HL-60 (cell line): ENCODE measurements at regions not wholly inside any gene's neighbourhood (a gene's known extent, or its start where the extent isn't known, plus 50 kb on each side); places are given as distances from the start of the nearest gene placed in this dataset.

Source experiments
- CTCF ChIP-seq: IDR thresholded peaks from one replicate; pipeline ENCODE4 v1.5.1; 2011; ENCODE audit warnings: low read length, control low read depth, inconsistent platforms; ENCODE audit not compliant: insufficient read depth
- REST ChIP-seq: IDR thresholded peaks from 2 replicates; pipeline ENCODE4 v1.6.1; 2012; ENCODE audit warnings: low read depth; ENCODE audit not compliant: insufficient replicate concordance

DNA sequence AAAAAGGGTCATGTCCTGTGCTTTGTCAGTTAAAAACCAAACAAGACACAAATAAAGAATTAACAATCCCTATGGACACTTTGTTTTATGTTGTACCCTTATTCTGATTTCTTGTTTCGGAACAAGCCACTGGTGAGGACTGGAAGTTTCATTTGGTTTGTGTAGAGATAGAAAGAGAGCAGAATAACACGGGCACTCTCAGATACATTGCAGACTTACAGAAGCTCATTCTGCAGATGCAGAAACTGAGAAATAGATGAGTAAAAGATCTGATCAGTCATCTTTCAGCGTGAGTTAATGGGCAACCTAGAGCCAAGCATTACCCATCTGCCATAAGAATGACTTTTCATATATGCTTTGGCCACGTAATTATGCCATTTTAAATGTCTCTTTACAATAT is 407.6 kb downstream of the RAB38 start:
- TF ChIP-seq CTCF (no peak), REST (no peak)
